SHP77 treated with DMSO at 0.1 percent for 48 hours (cell line): ENCODE measurements at regions not wholly inside any gene's neighbourhood (a gene's known extent, or its start where the extent isn't known, plus 50 kb on each side); places are given as distances from the start of the nearest gene placed in this dataset.

Experiments
- DNase-seq: peaks from one replicate; lab custom pipeline; 2025; lab: John Stamatoyannopoulos, UW

GRCh38 chr2:220279372-220279771 lies 651.9 kb downstream of the SLC4A3 start:
- no peak for DNase-seq

DNA sequence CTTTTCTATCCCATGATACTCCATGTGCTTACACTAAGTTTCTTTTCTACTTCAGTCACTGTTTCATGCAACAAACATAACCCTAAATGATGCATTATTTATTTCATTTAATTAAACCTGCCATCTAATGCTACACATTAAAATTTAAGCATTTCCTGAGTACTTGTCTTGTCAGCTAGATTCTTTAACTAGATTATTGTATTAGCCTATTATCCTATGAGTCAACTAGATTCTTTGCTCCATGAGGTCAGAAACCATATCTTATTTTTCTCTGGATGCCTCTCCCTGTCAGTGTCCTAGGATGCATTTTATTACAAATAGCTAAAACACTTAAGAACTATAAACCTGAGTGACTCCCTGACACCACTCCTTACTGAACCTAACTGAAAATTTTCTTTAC lies 652.4 kb downstream of the SLC4A3 start:
- no peak for DNase-seq

DNA sequence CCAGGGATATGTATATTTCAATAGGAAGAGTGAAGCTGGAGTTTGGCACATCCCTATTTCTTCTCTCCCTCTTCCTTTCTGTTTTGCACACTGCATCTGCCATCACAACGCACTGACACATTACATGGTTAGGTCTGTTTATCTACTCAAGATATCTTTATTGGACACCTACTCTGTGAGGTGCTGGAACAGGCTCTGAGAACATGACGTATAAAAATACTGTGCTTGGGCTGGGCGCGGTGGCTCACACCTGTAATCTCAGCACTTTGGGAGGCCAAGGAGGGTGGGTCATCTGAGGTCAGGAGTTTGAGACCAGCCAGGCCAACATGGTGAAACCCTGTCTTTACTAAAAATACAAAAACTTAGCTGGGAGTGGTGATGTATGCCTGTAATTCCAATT lies 653.3 kb downstream of the SLC4A3 start:
- no peak for DNase-seq

- no peak for DNase-seq
These were observed 654.3 kb downstream of the SLC4A3 start for GRCh38 chr2:220281771-220282170.

DNA sequence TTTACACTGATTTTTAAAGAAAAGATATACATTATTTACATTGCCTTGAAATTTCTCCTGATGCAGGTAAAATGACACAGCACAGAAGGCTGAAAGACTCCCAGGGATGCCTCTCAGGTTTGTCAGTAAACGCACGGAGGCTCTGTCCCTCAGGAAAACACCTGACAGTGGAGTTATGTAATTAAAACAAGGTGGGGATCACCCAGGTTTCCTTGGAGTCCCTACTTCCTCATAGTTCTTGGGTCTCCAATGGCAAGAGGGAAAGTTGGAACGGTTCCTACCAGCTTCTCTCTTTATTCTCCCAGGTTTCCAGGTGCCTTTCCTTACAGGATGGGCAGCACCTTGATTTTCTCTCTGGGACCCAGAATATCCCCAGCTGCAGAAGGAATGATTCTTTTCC lies 654.8 kb downstream of the SLC4A3 start:
- no peak for DNase-seq

- no peak for DNase-seq
These were observed 666.5 kb downstream of the SLC4A3 start for GRCh38 chr2:220293966-220294365.

- DNase-seq = no peak
These were observed 668.7 kb downstream of the SLC4A3 start for GRCh38 chr2:220296174-220296573.

DNA sequence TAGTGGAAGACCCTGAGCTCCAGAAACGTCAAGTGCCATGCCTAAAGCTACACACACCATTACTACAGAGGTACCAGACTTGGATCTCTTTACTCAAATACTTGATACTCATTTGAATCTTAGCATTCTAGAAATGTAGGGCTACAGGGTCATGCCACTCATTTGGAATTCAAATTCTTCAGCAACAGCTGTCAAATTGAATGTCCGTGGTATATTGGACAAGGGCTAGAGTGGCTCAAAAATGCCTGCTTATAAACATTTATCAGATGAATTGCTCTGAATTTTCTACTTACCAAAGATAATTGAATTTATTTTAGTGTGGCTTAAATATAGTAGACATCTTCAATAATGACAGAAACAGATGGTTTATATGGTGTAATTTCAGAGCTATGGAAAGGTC lies 669.7 kb downstream of the SLC4A3 start:
- no peak for DNase-seq

DNA sequence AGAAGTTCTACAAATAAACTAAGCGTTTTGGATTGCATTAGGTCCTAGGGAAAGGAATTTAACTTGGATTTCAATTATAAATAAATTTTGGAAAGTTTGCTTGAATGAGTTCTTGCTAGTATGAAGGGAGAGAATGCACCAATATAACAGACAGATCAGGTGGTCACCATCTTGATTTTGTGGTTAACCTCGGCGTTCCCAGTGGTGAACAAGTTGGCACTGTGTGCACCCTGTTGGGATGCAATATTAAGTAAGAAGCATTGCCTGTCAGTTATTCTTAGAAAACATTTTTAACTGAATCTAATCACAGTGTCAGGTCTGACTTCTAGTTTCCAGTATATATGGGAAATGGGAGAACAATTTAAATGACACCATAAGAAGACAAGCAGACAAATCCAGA lies 673.4 kb downstream of the SLC4A3 start:
- DNase-seq = no peak

DNA sequence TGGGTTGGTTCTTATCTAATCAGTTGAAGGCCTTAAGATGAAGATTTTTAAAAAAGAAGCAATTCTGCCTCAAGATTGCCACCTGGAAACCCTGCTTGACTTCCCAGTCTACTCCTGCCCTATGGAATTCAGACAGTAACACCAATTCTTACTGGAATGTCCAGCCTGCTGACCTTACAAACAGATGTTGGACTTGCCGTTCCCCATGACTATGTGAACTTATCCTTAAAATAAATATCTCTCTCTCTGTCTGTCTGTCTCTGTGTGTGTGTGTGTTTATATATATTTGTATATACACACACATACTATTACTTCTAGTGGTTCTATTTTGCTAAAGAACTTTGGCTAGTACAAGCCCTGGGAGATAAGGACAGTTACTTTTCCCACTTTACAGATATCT lies 675.3 kb downstream of the SLC4A3 start:
- DNase-seq = no peak

GRCh38 chr2:220309215-220309614 lies 681.8 kb downstream of the SLC4A3 start:
- no peak for DNase-seq

DNA sequence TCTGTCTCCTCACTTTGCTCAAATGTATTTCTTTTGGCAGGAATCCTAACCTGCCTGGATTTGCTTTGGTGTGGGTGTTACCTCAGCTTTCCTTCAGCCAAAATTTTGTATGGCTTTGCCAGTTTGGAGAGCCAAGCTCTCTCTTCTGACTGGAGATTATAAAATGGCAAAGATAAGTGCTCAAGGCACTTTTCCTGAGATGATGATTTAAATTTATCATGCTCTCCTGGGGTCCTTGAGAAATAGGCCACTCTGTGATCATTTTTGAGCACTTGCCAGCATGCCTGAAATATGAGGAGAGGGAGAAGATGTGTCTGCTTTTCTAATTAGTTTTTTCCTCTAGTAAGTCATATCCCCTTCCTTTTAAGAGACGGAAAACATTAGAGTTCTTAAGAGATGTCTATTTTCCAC lies 683.0 kb downstream of the SLC4A3 start:
- no peak for DNase-seq

DNA sequence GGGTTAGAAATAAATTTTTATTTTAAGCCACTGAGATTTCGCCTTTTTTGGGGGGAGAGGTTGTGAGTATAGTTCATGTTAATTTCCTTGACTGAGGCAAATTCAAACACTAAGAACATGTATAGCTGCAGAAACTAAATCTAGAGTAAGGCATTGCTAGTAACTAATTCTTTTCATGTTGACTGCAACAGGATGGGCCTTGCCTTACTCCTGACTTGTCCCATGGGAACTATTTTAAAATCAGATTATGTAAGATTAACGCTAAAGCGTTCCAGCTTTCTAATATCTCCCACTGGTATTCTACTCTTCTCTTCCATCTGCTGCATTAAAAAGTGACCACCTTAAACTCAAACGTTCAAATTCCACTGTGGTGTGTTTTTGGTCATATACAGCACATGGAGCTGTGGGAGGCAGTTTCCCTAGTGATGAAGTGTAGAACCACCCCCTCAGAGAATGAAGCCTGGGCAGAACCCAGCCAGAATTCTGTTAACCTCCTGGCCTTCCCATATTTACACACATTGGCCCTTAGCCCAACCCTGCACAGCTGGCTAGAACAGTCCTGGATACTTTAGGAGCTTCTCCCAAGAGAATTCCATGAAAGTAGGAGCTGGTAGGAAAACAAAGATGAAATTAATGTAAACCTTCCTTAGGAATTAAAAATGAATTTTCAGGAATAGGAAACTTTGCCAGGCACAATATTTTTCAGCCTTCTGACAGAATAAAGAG lies 687.8 kb downstream of the SLC4A3 start:
- DNase-seq = no peak

DNA sequence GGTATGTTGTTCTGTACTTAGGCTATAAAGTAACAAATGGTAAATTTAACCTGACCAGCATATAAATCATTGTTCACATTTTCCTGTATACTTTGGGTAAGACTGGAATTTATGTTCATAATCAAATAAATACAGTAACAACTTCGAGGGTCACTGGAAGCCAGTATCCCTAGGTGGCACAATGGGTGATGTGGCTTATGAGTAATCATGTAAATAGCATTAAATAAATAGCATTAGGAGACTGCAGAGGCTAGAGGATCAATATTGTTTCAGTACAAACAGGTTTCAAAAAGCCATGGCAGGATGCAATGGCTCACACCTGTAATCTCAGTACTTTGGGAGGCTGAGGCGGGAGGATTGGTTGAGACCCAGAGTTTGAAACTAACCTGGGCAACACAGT lies 690.6 kb downstream of the SLC4A3 start:
- no peak for DNase-seq

- DNase-seq = no peak
These were observed 691.1 kb downstream of the SLC4A3 start for GRCh38 chr2:220318508-220318907.

GRCh38 chr2:220320326-220320725 lies 692.9 kb downstream of the SLC4A3 start:
- no peak for DNase-seq

GRCh38 chr2:220332886-220333285 lies 705.5 kb downstream of the SLC4A3 start:
- no peak for DNase-seq

DNA sequence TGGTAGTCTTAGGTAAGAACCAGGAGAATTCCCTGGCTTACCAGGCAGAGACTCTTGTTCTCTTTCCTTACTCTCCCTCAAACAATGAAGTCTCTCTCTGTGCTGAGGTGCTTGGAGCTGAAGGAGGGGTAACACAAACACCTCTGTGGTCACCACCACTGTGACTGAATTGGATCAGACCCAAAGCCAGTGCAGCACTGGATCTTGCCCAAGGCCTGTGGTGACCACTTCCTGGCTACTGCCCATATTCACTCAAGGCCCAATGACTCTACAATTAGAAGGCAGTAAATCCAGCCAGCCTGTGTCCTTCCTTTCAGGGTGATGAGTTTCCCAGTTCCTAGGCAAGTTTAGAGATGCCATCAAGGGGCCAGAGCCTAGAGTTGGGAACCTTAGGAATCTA lies 706.8 kb downstream of the SLC4A3 start:
- DNase-seq = no peak

- DNase-seq = no peak
These were observed 707.6 kb downstream of the SLC4A3 start for GRCh38 chr2:220334871-220335590.

- no peak for DNase-seq
These were observed 708.1 kb downstream of the SLC4A3 start for GRCh38 chr2:220335591-220335915.

DNA sequence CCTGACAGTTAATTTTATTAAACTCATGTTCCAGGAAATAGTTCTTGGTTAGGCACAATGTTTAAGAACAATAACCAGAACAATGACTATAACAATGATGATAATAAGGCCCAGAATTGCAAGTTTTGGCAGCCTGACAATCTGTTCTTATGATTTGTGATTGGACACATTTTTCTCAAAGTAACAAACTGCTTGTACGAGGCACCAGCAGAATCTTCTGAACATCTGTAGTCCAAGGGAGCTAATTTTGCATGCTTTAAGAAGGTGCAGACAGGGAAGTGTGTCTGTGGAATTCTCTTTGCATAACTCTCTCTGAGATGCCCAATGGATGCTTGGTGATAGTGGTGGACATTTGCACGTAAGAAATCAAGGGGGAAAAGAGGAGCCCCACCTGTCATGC lies 709.3 kb downstream of the SLC4A3 start:
- DNase-seq = no peak

DNA sequence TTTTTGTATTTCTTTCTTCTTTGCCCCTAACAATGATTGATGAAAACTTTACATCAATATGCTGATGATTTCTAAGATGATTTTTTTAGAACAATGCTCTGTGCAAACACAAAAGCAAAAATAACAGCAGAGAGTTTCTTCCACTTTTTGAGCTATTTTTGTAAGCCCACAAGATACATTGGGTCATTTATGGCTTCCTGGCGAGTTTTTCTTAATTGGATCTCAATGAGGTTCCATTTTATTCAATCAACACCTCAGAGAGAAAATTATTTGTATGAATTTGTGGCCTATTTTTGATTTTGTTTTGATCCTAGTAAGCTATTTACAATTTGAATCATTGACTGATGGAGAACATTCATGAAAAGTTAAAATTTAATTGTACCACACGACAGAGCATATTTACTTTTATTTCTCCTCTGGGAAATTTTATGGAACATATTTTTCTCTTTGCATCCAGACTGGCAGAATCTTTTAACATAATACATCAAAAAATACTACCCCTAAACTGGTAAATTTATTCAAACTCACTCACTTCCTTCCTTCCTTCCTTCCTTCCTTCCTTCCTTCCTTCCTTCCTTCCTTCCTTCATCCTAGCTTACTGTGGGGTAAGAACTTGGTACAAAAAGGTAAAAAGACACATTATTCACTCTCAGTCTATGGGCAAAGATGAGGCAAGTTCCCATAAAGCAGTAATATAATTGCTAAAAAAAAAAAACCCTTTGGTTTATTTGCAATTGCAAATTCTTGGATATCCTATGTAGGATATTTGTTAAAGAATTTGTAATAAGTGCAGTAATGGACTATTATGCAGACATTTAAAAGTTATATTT lies 710.4 kb downstream of the SLC4A3 start:
- no peak for DNase-seq

GRCh38 chr2:220341014-220341413 lies 713.6 kb downstream of the SLC4A3 start:
- no peak for DNase-seq
